Pancreas (tissue), 10 donors: ENCODE measurements at regions not wholly inside any gene's neighbourhood (a gene's known extent, or its start where the extent isn't known, plus 50 kb on each side); places are given as distances from the start of the nearest gene placed in this dataset.

ENCODE experiments used
- ATAC-seq, 4 donors: fragments of 200-7000 bp; cut with Tn5 transposase; one replicate each; pipeline versions ENCODE4 v1.8.0 to v1.9.1; 2020; ENCODE audit warnings: mild to moderate bottlenecking in 4 of 4, moderate library complexity in 4 of 4
- DNase-seq, 6 donors: peaks; one replicate each; pipeline ENCODE4 v3.0.0-alpha.2; 2020
- FAIRE-seq: peaks from 2 replicates; lab custom pipeline; 2012; peaks lifted over from hg19 to GRCh38; lab: Jason Lieb, UNC
- H3K27ac ChIP-seq, 4 donors: fragments of 200-600 bp; sonication (generic); 1 replicate in 3 of 4; 2 replicates in 1 of 4; pipeline versions ENCODE4 v1.5.0 to v1.8.0; 2020
- H3K27me3 ChIP-seq, 4 donors: fragments of 200-600 bp; one replicate each; pipeline ENCODE4 v1.8.0; 2021
- H3K36me3 ChIP-seq, 3 donors: fragments of 200-600 bp; sonication (generic) in 1 of 3; one replicate each; pipeline versions ENCODE4 v1.5.0 to v1.8.0; 2020 to 2021
- H3K4me1 ChIP-seq, 3 donors: fragments of 200-600 bp; one replicate each; pipeline ENCODE4 v1.8.0; 2021
- H3K4me3 ChIP-seq, 4 donors: fragments of 200-600 bp; sonication (generic) in 2 of 4; one replicate each; pipeline versions ENCODE4 v1.5.0 to v1.8.0; 2020 to 2021
- H3K9me3 ChIP-seq, 4 donors: fragments of 200-600 bp; one replicate each; pipeline ENCODE4 v1.8.0; 2021
- WGBS, 2 donors: extraction: QIAGEN DNeasy Blood & Tissue Kit; methylation state at CpG; one replicate each; pipeline ENCODE4 v1.1.7; 2013; 5-methylcytosine and 5-hydroxymethylcytosine counted together
- intact Hi-C, 3 donors: fragments of 100-400 bp; cut with DNase I; formaldehyde crosslinking; loops; one replicate each; pipeline versions ENCODE4 v1.11.1 to v1.14.2; 2022
- TF ChIP-seq, protein P1 (sequence below), 4 donors: fragments of 200-600 bp; sonication (generic) in 3 of 4; IDR thresholded peaks; one replicate each; pipeline versions ENCODE4 v1.5.0 to v1.8.0; 2021; ENCODE audit warnings: antibody characterized with exemption in 4 of 4
- donor health status: healthy with polysubstance abuse.
- donor health status: DM: no; HTN: no; CAD: no; lungs with moderate emphysema.
- donor health status: DM: no; HTN: no; CAD: no.
- donor health status: control.
- donor health status: control.
- donor health status: Bipolar disorder and iron deficiency.
- donor health status: DM: yes; HTN: yes; CAD: no.
- donor health status: DM: no; HTN: no; CAD: no.
- donor health status: DM: no; HTN: no; CAD: no.
- donor health status: DM: yes; HTN: yes; CAD: no.

DNA sequence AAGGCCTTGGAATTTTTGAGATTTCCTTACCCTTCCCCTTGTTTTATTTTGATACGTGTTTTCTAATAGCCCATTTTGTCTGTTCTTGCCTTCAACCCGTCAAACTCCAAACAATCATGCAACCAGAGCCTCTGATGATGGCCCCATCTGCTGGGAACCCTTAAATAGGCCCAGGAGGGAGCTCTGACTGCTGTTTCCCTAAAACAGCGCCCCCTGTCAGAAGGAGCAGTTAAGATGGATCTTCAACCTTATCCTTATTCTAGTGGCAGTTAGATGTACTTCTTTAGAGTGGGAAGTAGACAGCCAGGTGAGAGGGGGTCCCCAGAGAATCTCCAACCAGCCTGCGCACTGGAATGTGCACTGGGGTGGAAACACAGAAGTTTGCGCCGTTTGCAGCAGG lies 1031.0 kb upstream of the PCDH9 start:
- Histone ChIP-seq H3K36me3 (no peaks in the 10 kb centered on the region), H3K4me1 (no peaks in the 10 kb centered on the region), H3K27ac (no peak overlapping the region), H3K4me3 (no peak overlapping the region), H3K9me3 (no peaks in the 10 kb centered on the region), H3K27me3 (no peaks in the 10 kb centered on the region)
- FAIRE-seq (no peak), ATAC-seq (no peak), DNase-seq (no peak)
- TF ChIP-seq, protein P1, sequence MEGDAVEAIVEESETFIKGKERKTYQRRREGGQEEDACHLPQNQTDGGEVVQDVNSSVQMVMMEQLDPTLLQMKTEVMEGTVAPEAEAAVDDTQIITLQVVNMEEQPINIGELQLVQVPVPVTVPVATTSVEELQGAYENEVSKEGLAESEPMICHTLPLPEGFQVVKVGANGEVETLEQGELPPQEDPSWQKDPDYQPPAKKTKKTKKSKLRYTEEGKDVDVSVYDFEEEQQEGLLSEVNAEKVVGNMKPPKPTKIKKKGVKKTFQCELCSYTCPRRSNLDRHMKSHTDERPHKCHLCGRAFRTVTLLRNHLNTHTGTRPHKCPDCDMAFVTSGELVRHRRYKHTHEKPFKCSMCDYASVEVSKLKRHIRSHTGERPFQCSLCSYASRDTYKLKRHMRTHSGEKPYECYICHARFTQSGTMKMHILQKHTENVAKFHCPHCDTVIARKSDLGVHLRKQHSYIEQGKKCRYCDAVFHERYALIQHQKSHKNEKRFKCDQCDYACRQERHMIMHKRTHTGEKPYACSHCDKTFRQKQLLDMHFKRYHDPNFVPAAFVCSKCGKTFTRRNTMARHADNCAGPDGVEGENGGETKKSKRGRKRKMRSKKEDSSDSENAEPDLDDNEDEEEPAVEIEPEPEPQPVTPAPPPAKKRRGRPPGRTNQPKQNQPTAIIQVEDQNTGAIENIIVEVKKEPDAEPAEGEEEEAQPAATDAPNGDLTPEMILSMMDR (IDR thresholded peaks at IDR 0.05), result no peak
- intact Hi-C loops, result no loop called here
- WGBS, 2 donors, result 70 to 76% methylated on average over 6 of the region's 6 CpGs

DNA sequence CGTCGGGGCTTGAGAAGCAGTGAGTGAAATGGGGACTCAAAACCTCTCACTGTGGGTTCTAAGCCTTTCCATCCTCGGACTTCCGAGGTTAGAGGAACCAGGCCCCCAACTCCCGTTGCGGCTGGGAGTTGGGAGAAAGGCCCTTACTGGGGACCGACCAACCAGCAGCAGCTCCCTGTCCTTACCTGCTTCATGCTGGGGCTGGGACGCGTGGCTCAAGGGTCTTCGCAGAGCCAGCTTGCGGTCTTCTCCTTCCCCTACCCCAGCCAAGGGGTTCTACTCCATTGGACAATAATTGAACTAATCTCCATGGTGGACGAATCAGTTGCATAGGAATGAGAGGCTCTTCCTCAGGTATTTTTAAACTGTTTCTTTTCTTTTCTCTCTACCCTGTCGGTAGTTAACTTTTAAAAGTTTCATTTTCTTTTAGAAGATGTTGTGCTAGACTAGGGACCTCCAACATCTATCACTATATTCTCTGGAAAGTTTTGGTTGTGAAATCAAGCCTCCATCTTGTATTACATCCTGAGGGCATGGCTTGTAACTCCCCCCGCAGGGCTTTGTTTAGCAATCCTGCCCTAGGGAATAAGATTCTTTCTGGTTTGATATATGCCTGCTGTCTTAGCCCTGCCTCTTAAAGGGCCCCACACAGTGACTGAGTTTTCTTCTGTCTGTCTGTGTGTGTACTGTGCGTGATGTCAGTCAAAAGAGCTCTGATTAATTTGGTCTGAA lies 1027.1 kb upstream of the PCDH9 start:
- Histone ChIP-seq H3K36me3 (no peaks in the 10 kb centered on the region), H3K9me3 (no peaks in the 10 kb centered on the region), H3K4me1 (no peaks in the 10 kb centered on the region), H3K27ac (no peak overlapping the region), H3K4me3 (no peak overlapping the region), H3K27me3 (no peaks in the 10 kb centered on the region)
- no peak for FAIRE-seq
- WGBS, 2 donors, result 80 to 89% methylated on average over 15 of the region's 15 CpGs
- DNase-seq, result no peak
- TF ChIP-seq, protein P1 (IDR thresholded peaks at IDR 0.05), result no peak
- no peak for ATAC-seq
- intact Hi-C loops, result no loop called here

DNA sequence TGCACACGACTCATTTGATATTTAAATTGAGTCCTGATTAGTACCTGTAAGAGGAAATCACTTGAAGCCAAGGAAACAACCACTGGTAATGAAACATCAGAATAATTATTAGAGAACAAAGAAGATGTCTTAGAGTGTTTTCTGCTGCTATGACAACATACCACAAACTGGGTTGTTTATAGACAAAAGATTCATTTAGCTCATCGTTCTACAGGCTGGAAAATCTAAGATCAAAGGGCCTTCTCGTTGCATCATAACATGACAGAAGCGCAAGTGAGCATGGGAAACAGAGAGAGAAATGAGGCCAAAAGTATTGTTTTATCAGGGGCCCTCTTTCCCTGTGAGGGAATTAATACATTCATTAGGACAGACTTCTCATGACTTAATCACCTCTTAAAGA lies 1024.0 kb upstream of the PCDH9 start:
- DNase-seq (no peak), ATAC-seq (no peak), FAIRE-seq (no peak)
- 44 to 58% methylated on average over 4 of the region's 4 CpGs for WGBS, 2 donors
- Histone ChIP-seq H3K9me3 (no peaks in the 10 kb centered on the region), H3K4me3 (no peak overlapping the region), H3K36me3 (no peaks in the 10 kb centered on the region), H3K27ac (no peak overlapping the region), H3K27me3 (no peaks in the 10 kb centered on the region), H3K4me1 (no peaks in the 10 kb centered on the region)
- intact Hi-C loops, result no loop called here
- TF ChIP-seq, protein P1 (IDR thresholded peaks at IDR 0.05), result no peak

DNA sequence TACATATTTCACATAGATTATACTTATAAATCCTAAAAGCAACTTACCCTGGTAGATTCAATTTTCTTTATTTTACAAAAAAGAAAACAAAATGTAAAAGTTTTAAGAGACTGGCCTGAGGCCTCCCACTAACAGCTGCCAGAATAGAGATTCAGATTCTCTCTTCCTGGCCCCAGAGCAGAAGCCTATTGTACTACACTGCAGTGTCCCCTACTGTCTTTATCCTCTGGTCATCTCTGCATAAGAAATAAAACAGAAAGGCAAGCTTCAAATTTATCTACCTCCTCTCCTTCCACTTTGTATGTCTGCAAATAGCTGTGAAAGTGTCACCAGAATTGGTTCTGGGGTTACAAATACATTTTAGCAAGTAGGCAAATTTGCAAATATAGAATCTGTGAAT lies 1004.1 kb upstream of the PCDH9 start:
- no peak for FAIRE-seq
- ATAC-seq, result no peak
- intact Hi-C loops, result no loop called here
- Histone ChIP-seq H3K27me3 (no peaks in the 10 kb centered on the region), H3K4me3 (no peak overlapping the region), H3K27ac (no peak overlapping the region), H3K36me3 (no peaks in the 10 kb centered on the region), H3K4me1 (no peaks in the 10 kb centered on the region), H3K9me3 (no peaks in the 10 kb centered on the region)
- TF ChIP-seq, protein P1 (IDR thresholded peaks at IDR 0.05), result no peak
- no peak for DNase-seq

DNA sequence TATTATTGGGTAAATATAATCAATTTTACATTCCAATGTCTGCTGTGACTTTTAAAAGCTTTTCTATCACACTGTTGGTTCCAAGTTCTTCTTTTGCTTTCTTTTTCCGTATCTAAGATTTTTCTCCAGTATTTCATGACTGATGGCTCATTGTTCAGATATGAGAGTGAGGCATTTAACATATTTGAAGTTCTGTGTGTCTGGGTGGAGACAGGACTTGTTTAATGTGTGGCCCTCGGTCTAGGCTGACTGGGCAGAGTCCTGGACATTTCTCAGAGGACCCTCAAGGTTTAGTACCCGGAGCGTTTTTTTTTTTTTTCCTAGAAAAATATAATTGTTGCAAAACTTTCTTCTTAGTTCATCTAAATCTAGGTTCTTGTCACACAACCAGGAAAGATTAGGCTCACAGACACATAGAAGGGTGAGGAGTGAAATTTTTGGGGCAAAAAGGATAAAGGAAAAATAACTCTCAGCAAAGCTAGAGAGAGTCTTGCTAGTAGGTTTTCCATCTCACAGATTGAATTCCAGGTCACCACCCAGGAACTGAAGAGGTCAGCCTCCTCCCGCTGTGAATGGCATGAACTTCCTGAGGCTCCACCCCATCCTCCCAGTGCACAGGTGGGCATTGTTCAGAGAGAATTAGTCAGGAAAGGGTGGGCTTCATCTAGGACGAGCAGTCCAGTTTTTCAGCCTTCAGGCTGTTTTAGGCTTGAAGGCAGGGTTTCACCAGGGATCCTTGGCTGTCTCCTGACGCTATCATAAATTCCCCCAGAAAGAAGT lies 1002.4 kb upstream of the PCDH9 start:
- TF ChIP-seq, protein P1 (IDR thresholded peaks at IDR 0.05), result no peak
- WGBS, 2 donors, result 32 to 44% methylated on average over 7 of the region's 7 CpGs
- no peak for DNase-seq

More for the DNA sequence above, 1002.4 kb upstream of the PCDH9 start:
- Histone ChIP-seq H3K4me3 (no peak overlapping the region), H3K4me1 (no peaks in the 10 kb centered on the region), H3K9me3 (no peaks in the 10 kb centered on the region), H3K27ac (no peak overlapping the region), H3K27me3 (no peaks in the 10 kb centered on the region), H3K36me3 (no peaks in the 10 kb centered on the region)
- intact Hi-C loops, result no loop called here
- ATAC-seq (no peak), FAIRE-seq (no peak)
